ENCODE measurements at regions not wholly inside any gene's neighbourhood (a gene's known extent, or its start where the extent isn't known, plus 50 kb on each side); places are given as distances from the start of the nearest gene placed in this dataset.

GRCh38 chr4:82255657-82256056 is 118.1 kb downstream of the HNRNPD start:
- ChIA-PET RAD21 (ENCODE audit: unreplicated experiment) (no interaction called here), CTCF (interaction anchor here (1.0 to 1.9 kb wide), 3 partner anchors 12 to 27 kb away, joined by 3 to 6 read pairs (median 4); no protein-coding TSS in a partner anchor), POLR2A (no interaction called here), SMC1A (ENCODE audit: uncharacterized antibody, unreplicated experiment) (no interaction called here)
- Histone ChIP-seq H4K20me1 (ENCODE audit: control insufficient read depth, insufficient read depth) (no peaks in the 10 kb centered on the region), H3K4me1 (ENCODE audit: control insufficient read depth, insufficient read depth, low read length) (no peaks in the 10 kb centered on the region), H3K9me3 (replicated peaks; ENCODE audit: control insufficient read depth, insufficient read depth, low read length) (no peaks in the 10 kb centered on the region; the same call in 2 of the 3 replicates), H3K36me3 (ENCODE audit: control insufficient read depth in 2 of 2, insufficient read depth in 2 of 2, low read length in 1 of 2) (no peaks in the 10 kb centered on the region), H3K27me3 (replicated peaks in 1 of 2; ENCODE audit: control insufficient read depth in 2 of 2, insufficient read depth in 2 of 2, low read length in 1 of 2) (no peaks in the 10 kb centered on the region), H3K9ac (ENCODE audit: control insufficient read depth, insufficient read depth, low read length) (no peak overlapping the region), H2AFZ (ENCODE audit: control insufficient read depth, low read depth, low read length) (no peak overlapping the region), H3K4me2 (ENCODE audit: control insufficient read depth, insufficient read depth) (no peak overlapping the region), H3K4me3 (no peak overlapping the region), H3K79me2 (ENCODE audit: control insufficient read depth, insufficient read depth, low read length) (no peaks in the 10 kb centered on the region), H3K27ac (ENCODE audit: control insufficient read depth, insufficient read depth) (no peak overlapping the region)
- BruUV-seq (replicated peaks) = no TSS peak
- WGBS (ENCODE audit: insufficient coverage, insufficient replicate concordance, low lambda C conversion rate, missing lambda C conversion rate) = 26% methylated on average over 1 of the region's 1 CpG
- in situ Hi-C loops (cut with MboI) (no loop called here), intact Hi-C loops (cut with micrococcal nuclease; ENCODE audit: unreplicated experiment) (no loop called here)
- no peak for ATAC-seq
- DNase-seq (ENCODE audit: low read depth, low spot score) = no peak
- TF ChIP-seq FOXM1 (IDR thresholded peaks at IDR 0.05; ENCODE audit: low read depth, low read length) = no peak
- TF ChIP-seq ZNF622 (IDR thresholded peaks at IDR 0.05) = no peak
- TF ChIP-seq USF2 (IDR thresholded peaks at IDR 0.05; ENCODE audit: borderline replicate concordance, low read depth, low read length) = no peak
- TF ChIP-seq ELK1 (IDR thresholded peaks at IDR 0.05; ENCODE audit: low read depth, low read length) = no peak
- no peak for TF ChIP-seq MYB (IDR thresholded peaks at IDR 0.05; ENCODE audit: borderline replicate concordance, low read depth, low read length)
- FAIRE-seq = no peak

Measured in GM12878 (cell line).